DMS153 treated with DMSO at 0.1 percent for 48 hours (cell line): ENCODE measurements at regions not wholly inside any gene's neighbourhood (a gene's known extent, or its start where the extent isn't known, plus 50 kb on each side); places are given as distances from the start of the nearest gene placed in this dataset.

ENCODE experiments used
- DNase-seq: peaks from one replicate; lab custom pipeline; 2025; ENCODE audit not compliant: unreplicated experiment; lab: John Stamatoyannopoulos, UW

GRCh38 chr5:73375191-73375545 is 73.4 kb downstream of the FOXD1 start:
- DNase-seq: no peak

- DNase-seq: no peak
Measured at GRCh38 chr5:73374520-73375190, 73.9 kb downstream of the FOXD1 start.

- DNase-seq: no peak
Measured at GRCh38 chr5:73373814-73374510, 74.6 kb downstream of the FOXD1 start.

- DNase-seq: no peak
Measured at GRCh38 chr5:73370640-73371583, 77.7 kb downstream of the FOXD1 start.

GRCh38 chr5:73370095-73370494 is 78.5 kb downstream of the FOXD1 start:
- no peak for DNase-seq

- no peak for DNase-seq
Measured at GRCh38 chr5:73369278-73369677, 79.3 kb downstream of the FOXD1 start.

- DNase-seq: no peak
Measured at GRCh38 chr5:73367650-73368049, 80.9 kb downstream of the FOXD1 start.

- DNase-seq: no peak
Measured at GRCh38 chr5:73365990-73366667, 82.4 kb downstream of the FOXD1 start.

GRCh38 chr5:73365301-73365853 is 83.2 kb downstream of the FOXD1 start:
- DNase-seq: no peak

GRCh38 chr5:73363911-73364730 is 84.5 kb downstream of the FOXD1 start:
- no peak for DNase-seq

GRCh38 chr5:73359395-73359794 is 89.2 kb downstream of the FOXD1 start:
- no peak for DNase-seq

- DNase-seq: no peak
Measured at GRCh38 chr5:73358366-73358765, 90.2 kb downstream of the FOXD1 start.

GRCh38 chr5:73357576-73357975 is 91.0 kb downstream of the FOXD1 start:
- DNase-seq: no peak

- no peak for DNase-seq
Measured at GRCh38 chr5:73355108-73355507, 93.5 kb downstream of the FOXD1 start.

GRCh38 chr5:73354406-73354805 is 94.2 kb downstream of the FOXD1 start:
- no peak for DNase-seq

- no peak for DNase-seq
Measured at GRCh38 chr5:73352649-73353230, 95.8 kb downstream of the FOXD1 start.

- no peak for DNase-seq
Measured at GRCh38 chr5:73352243-73352642, 96.3 kb downstream of the FOXD1 start.

- no peak for DNase-seq
Measured at GRCh38 chr5:73351593-73351992, 97.0 kb downstream of the FOXD1 start.

GRCh38 chr5:73346878-73347408 is 101.6 kb downstream of the FOXD1 start:
- DNase-seq: no peak
